ACC112 (cell line): ENCODE measurements at regions not wholly inside any gene's neighbourhood (a gene's known extent, or its start where the extent isn't known, plus 50 kb on each side); places are given as distances from the start of the nearest gene placed in this dataset.

Experiments
- H2AFZ ChIP-seq: fragments of 200-600 bp; sonication (generic); one replicate; pipeline ENCODE4 v1.6.0; 2017; ENCODE audit warnings: antibody characterized with exemption, low read length; ENCODE audit not compliant: unreplicated experiment
- H3K27ac ChIP-seq: fragments of 200-600 bp; sonication (generic); 2 replicates; pipeline ENCODE4 v1.5.1; 2014; ENCODE audit warnings: low read depth, mild to moderate bottlenecking, antibody characterized with exemption, low read length, moderate library complexity
- H3K27me3 ChIP-seq: fragments of 200-600 bp; sonication (generic); 2 replicates; pipeline ENCODE4 v1.6.1; 2014; ENCODE audit warnings: mild to moderate bottlenecking, antibody characterized with exemption, low read length, moderate library complexity, mixed read lengths; ENCODE audit not compliant: insufficient read depth
- H3K36me3 ChIP-seq: fragments of 200-600 bp; sonication (generic); 2 replicates; pipeline ENCODE4 v1.6.1; 2016; ENCODE audit warnings: mild to moderate bottlenecking, antibody characterized with exemption, low read length, moderate library complexity, mixed read lengths; ENCODE audit not compliant: insufficient read depth
- H3K4me1 ChIP-seq: fragments of 200-600 bp; sonication (generic); one replicate; pipeline ENCODE4 v1.6.1; 2016; ENCODE audit warnings: low read length, mixed read lengths; ENCODE audit not compliant: insufficient read depth, unreplicated experiment, control insufficient read depth
- H3K4me3 ChIP-seq: fragments of 200-600 bp; sonication (generic); 2 replicates; pipeline ENCODE4 v1.5.1; 2014; ENCODE audit warnings: mild to moderate bottlenecking, low read depth, low read length
- H3K79me2 ChIP-seq: fragments of 200-600 bp; sonication (generic); one replicate; pipeline ENCODE4 v1.6.0; 2016; ENCODE audit warnings: low read length; ENCODE audit not compliant: control insufficient read depth, unreplicated experiment, insufficient read depth

- H3K27me3 ChIP-seq: no peaks in the 10 kb centered on the region
- H3K4me1 ChIP-seq: no peaks in the 10 kb centered on the region
- H3K4me3 ChIP-seq: no peak overlapping the region
- H2AFZ ChIP-seq: no peak overlapping the region
- no peaks in the 10 kb centered on the region for H3K79me2 ChIP-seq
- no peak overlapping the region for H3K27ac ChIP-seq
- no peaks in the 10 kb centered on the region for H3K36me3 ChIP-seq
Observed at GRCh38 chr3:81152156-81152555, 609.3 kb downstream of the GBE1 start.

DNA sequence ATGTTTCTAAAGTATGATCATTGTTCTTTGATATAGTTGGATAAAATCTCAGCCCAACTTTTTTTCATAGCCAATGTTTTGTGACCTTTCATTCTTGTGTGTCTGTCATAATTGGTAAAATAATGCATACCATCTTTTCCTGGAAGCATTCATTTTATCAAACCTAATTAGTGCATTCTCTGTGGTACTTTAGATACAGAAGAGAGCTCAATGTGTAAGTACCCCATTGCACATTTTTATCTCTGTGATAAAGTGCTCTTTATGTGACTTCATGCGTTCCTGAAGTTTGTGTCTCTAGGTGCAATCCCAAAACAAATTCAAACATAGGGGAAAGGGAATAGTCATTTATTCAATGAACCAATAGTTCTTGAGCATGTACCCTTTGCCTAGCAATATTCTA lies 628.5 kb downstream of the GBE1 start:
- Histone ChIP-seq H3K27ac (no peak overlapping the region), H3K36me3 (no peaks in the 10 kb centered on the region), H3K4me3 (no peak overlapping the region), H3K27me3 (no peaks in the 10 kb centered on the region), H3K79me2 (no peaks in the 10 kb centered on the region), H2AFZ (no peak overlapping the region), H3K4me1 (peaks cover 5% of the 10 kb centered on the region)

GRCh38 chr3:81105789-81106488 lies 655.5 kb downstream of the GBE1 start:
- peaks cover 20% of the 10 kb centered on the region for H3K4me1 ChIP-seq
- H3K27me3 ChIP-seq: no peaks in the 10 kb centered on the region
- H3K27ac ChIP-seq: peak overlapping the region; percentile 71
- no peaks in the 10 kb centered on the region for H3K79me2 ChIP-seq
- H3K4me3 ChIP-seq: no peak overlapping the region; the same call in 1 of the 2 replicates
- no peaks in the 10 kb centered on the region for H3K36me3 ChIP-seq
- peak overlapping the region; percentile 59 for H2AFZ ChIP-seq

DNA sequence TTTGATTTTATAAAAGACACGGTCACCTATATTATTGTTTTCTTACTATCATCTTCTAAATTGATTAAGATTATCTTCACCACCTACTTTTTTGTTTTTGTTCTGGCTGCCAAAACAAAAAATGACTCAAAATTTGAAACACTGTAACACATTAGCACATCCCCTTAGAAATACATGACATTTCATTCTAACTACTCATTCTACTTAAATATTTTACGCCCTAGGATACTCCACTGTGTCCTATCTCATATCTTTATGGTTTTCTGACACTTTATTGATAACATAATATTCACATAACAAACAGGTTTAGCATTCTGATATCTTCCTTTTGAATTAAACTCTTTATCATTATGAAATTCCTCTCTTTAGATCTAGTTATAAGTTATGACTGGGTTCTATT lies 656.2 kb downstream of the GBE1 start:
- H3K36me3 ChIP-seq: no peaks in the 10 kb centered on the region
- peak overlapping the region; percentile 32 for H2AFZ ChIP-seq
- H3K79me2 ChIP-seq: no peaks in the 10 kb centered on the region
- H3K4me1 ChIP-seq: peaks cover 20% of the 10 kb centered on the region
- H3K27ac ChIP-seq: peak overlapping the region; percentile 71
- H3K27me3 ChIP-seq: no peaks in the 10 kb centered on the region
- H3K4me3 ChIP-seq: no peak overlapping the region; the same call in 1 of the 2 replicates

GRCh38 chr3:81097889-81098288 lies 663.6 kb downstream of the GBE1 start:
- no peaks in the 10 kb centered on the region for H3K4me1 ChIP-seq
- H3K79me2 ChIP-seq: no peaks in the 10 kb centered on the region
- H3K27ac ChIP-seq: no peak overlapping the region
- H2AFZ ChIP-seq: no peak overlapping the region
- no peaks in the 10 kb centered on the region for H3K27me3 ChIP-seq
- H3K4me3 ChIP-seq: no peak overlapping the region
- H3K36me3 ChIP-seq: no peaks in the 10 kb centered on the region

- Histone ChIP-seq H3K36me3 (no peaks in the 10 kb centered on the region), H3K79me2 (no peaks in the 10 kb centered on the region), H3K4me3 (no peak overlapping the region), H2AFZ (peak overlapping the region; percentile 33), H3K27me3 (no peaks in the 10 kb centered on the region), H3K27ac (no peak overlapping the region), H3K4me1 (no peaks in the 10 kb centered on the region)
Observed at GRCh38 chr3:81095956-81096355, 665.5 kb downstream of the GBE1 start.

GRCh38 chr3:81094986-81095385 lies 666.5 kb downstream of the GBE1 start:
- Histone ChIP-seq H3K4me3 (no peak overlapping the region), H3K36me3 (no peaks in the 10 kb centered on the region), H3K79me2 (no peaks in the 10 kb centered on the region), H3K27ac (no peak overlapping the region), H3K4me1 (no peaks in the 10 kb centered on the region), H3K27me3 (no peaks in the 10 kb centered on the region), H2AFZ (no peak overlapping the region)

- Histone ChIP-seq H3K79me2 (no peaks in the 10 kb centered on the region), H3K27ac (no peak overlapping the region), H3K36me3 (no peaks in the 10 kb centered on the region), H3K4me3 (no peak overlapping the region), H2AFZ (no peak overlapping the region), H3K4me1 (no peaks in the 10 kb centered on the region), H3K27me3 (no peaks in the 10 kb centered on the region)
Observed at GRCh38 chr3:81087607-81088006, 673.8 kb downstream of the GBE1 start.

DNA sequence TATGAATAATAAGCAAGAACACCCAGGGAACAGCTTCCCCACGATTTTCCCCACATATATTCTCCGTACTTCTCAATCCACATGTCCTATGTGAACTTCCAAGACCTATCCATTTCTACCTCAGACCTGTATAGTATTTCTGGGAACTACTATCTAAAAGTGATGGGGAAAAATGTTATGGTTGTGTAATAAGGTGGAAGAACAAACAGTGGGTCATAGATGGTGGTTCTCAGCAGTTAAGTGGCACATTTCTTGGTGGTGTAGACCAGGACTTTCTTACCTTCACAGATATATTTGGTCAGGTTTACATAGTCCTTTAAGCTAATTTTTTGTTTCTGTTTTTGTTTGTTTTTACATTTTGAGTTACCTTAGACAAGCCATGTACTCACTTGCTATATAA lies 675.1 kb downstream of the GBE1 start:
- no peak overlapping the region for H3K4me3 ChIP-seq
- no peaks in the 10 kb centered on the region for H3K4me1 ChIP-seq
- H2AFZ ChIP-seq: no peak overlapping the region
- no peaks in the 10 kb centered on the region for H3K79me2 ChIP-seq
- H3K36me3 ChIP-seq: no peaks in the 10 kb centered on the region
- H3K27me3 ChIP-seq: no peaks in the 10 kb centered on the region
- H3K27ac ChIP-seq: no peak overlapping the region

- Histone ChIP-seq H3K4me1 (no peaks in the 10 kb centered on the region), H3K79me2 (no peaks in the 10 kb centered on the region), H3K27me3 (no peaks in the 10 kb centered on the region), H2AFZ (no peak overlapping the region), H3K36me3 (no peaks in the 10 kb centered on the region), H3K4me3 (no peak overlapping the region), H3K27ac (no peak overlapping the region)
Observed at GRCh38 chr3:81080608-81081007, 680.8 kb downstream of the GBE1 start.

- Histone ChIP-seq H3K4me3 (no peak overlapping the region), H3K36me3 (no peaks in the 10 kb centered on the region; the same call in 1 of the 2 replicates), H3K27ac (no peak overlapping the region), H2AFZ (no peak overlapping the region), H3K79me2 (no peaks in the 10 kb centered on the region), H3K4me1 (no peaks in the 10 kb centered on the region), H3K27me3 (no peaks in the 10 kb centered on the region)
Observed at GRCh38 chr3:81072591-81072990, 688.9 kb downstream of the GBE1 start.
